Tibial artery (tissue), 4 donors: ENCODE measurements at regions not wholly inside any gene's neighbourhood (a gene's known extent, or its start where the extent isn't known, plus 50 kb on each side); places are given as distances from the start of the nearest gene placed in this dataset.

ENCODE experiments used
- DNase-seq, 2 donors: peaks; one replicate each; pipeline ENCODE4 v3.0.0-alpha.2; 2019
- H3K27ac ChIP-seq, 2 donors: fragments of 200-600 bp; sonication (generic) in 1 of 2; 1 replicate in 1 of 2; 2 replicates in 1 of 2; pipeline ENCODE4 v1.5.1; 2018 to 2019; ENCODE audit warnings: mild to moderate bottlenecking in 1 of 2
- H3K27me3 ChIP-seq, 2 donors: fragments of 200-600 bp; sonication (generic) in 1 of 2; one replicate each; pipeline versions ENCODE4 v1.5.1 to v1.6.0; 2016 to 2019
- H3K36me3 ChIP-seq, 3 donors: fragments of 200-600 bp; sonication (generic) in 2 of 3; one replicate each; pipeline ENCODE4 v1.5.1; 2016 to 2019; ENCODE audit warnings: mild to moderate bottlenecking in 2 of 3
- H3K4me1 ChIP-seq, 4 donors: fragments of 200-600 bp; sonication (generic) in 2 of 4; 1 replicate in 3 of 4; 2 replicates in 1 of 4; pipeline ENCODE4 v1.5.1; 2016 to 2019
- H3K4me3 ChIP-seq, 2 donors: fragments of 200-600 bp; sonication (generic) in 1 of 2; 1 replicate in 1 of 2; 2 replicates in 1 of 2; pipeline ENCODE4 v1.5.1; 2018 to 2019; ENCODE audit warnings: mild to moderate bottlenecking in 2 of 2
- H3K9me3 ChIP-seq, 3 donors: fragments of 200-600 bp; sonication (generic) in 1 of 3; one replicate each; pipeline ENCODE4 v1.5.1; 2016 to 2019
- CTCF ChIP-seq, 2 experiments: fragments of 200-600 bp in 1 of 2; fragments of 450-650 bp in 1 of 2; IDR thresholded peaks; one replicate each; pipeline ENCODE4 v1.5.1; 2017 to 2019; ENCODE audit warnings: antibody characterized with exemption in 2 of 2, mild to moderate bottlenecking in 1 of 2, moderate library complexity in 1 of 2
- intact Hi-C: fragments of 100-400 bp; cut with DNase I; formaldehyde crosslinking; loops from one replicate; pipeline ENCODE4 v1.15.0; 2023; ENCODE audit warnings: low total_unique reads

GRCh38 chr16:17566656-17567450, 96.1 kb upstream of the XYLT1 start:
- H3K9me3 ChIP-seq = no peaks in the 10 kb centered on the region
- no peaks in the 10 kb centered on the region for H3K4me1 ChIP-seq
- TF ChIP-seq CTCF (IDR thresholded peaks at IDR 0.05) = no peak
- intact Hi-C loops = no loop called here
- H3K27me3 ChIP-seq = peaks cover 0 to 6% of the 10 kb centered on the region in 2 donors
- no peak for DNase-seq
- no peak overlapping the region for H3K4me3 ChIP-seq
- no peak overlapping the region for H3K27ac ChIP-seq
- H3K36me3 ChIP-seq = no peaks in the 10 kb centered on the region

GRCh38 chr16:17566075-17566474, 95.3 kb upstream of the XYLT1 start:
- no peak for TF ChIP-seq CTCF (IDR thresholded peaks at IDR 0.05)
- intact Hi-C loops = no loop called here
- H3K27me3 ChIP-seq = peaks cover 0 to 4% of the 10 kb centered on the region in 2 donors

GRCh38 chr16:17565605-17566004, 94.8 kb upstream of the XYLT1 start:
- DNase-seq = no peak
- H3K36me3 ChIP-seq = no peaks in the 10 kb centered on the region
- no peak for TF ChIP-seq CTCF (IDR thresholded peaks at IDR 0.05)
- H3K27ac ChIP-seq = no peak overlapping the region
- H3K4me3 ChIP-seq = no peak overlapping the region
- intact Hi-C loops = no loop called here
- H3K4me1 ChIP-seq = no peaks in the 10 kb centered on the region
- H3K9me3 ChIP-seq = no peaks in the 10 kb centered on the region
- peaks cover 0 to 3% of the 10 kb centered on the region in 2 donors for H3K27me3 ChIP-seq

More at GRCh38 chr16:17566075-17566474, 95.3 kb upstream of the XYLT1 start:
- Histone ChIP-seq H3K4me3 (no peak overlapping the region), H3K27ac (no peak overlapping the region), H3K36me3 (no peaks in the 10 kb centered on the region), H3K4me1 (no peaks in the 10 kb centered on the region), H3K9me3 (no peaks in the 10 kb centered on the region)
- DNase-seq = no peak

- Histone ChIP-seq H3K27ac (no peak overlapping the region), H3K36me3 (no peaks in the 10 kb centered on the region), H3K27me3 (peaks cover 0 to 3% of the 10 kb centered on the region in 2 donors), H3K4me3 (no peak overlapping the region), H3K4me1 (no peaks in the 10 kb centered on the region), H3K9me3 (no peaks in the 10 kb centered on the region)
- no peak for TF ChIP-seq CTCF (IDR thresholded peaks at IDR 0.05)
- DNase-seq = no peak
- intact Hi-C loops = no loop called here
Measured at GRCh38 chr16:17564856-17565255, 94.1 kb upstream of the XYLT1 start.

- no peaks in the 10 kb centered on the region for H3K9me3 ChIP-seq
- no peaks in the 10 kb centered on the region for H3K4me1 ChIP-seq
- H3K4me3 ChIP-seq = no peak overlapping the region
- no peak for TF ChIP-seq CTCF (IDR thresholded peaks at IDR 0.05)
- intact Hi-C loops = no loop called here
- H3K27ac ChIP-seq = no peak overlapping the region
- no peaks in the 10 kb centered on the region for H3K36me3 ChIP-seq
- DNase-seq = no peak
- H3K27me3 ChIP-seq = peaks cover 0 to 3% of the 10 kb centered on the region in 2 donors
Measured at GRCh38 chr16:17563323-17564091, 92.7 kb upstream of the XYLT1 start.
